ENCODE measurements at regions not wholly inside any gene's neighbourhood (a gene's known extent, or its start where the extent isn't known, plus 50 kb on each side); places are given as distances from the start of the nearest gene placed in this dataset.

- TF ChIP-seq, protein P1, sequence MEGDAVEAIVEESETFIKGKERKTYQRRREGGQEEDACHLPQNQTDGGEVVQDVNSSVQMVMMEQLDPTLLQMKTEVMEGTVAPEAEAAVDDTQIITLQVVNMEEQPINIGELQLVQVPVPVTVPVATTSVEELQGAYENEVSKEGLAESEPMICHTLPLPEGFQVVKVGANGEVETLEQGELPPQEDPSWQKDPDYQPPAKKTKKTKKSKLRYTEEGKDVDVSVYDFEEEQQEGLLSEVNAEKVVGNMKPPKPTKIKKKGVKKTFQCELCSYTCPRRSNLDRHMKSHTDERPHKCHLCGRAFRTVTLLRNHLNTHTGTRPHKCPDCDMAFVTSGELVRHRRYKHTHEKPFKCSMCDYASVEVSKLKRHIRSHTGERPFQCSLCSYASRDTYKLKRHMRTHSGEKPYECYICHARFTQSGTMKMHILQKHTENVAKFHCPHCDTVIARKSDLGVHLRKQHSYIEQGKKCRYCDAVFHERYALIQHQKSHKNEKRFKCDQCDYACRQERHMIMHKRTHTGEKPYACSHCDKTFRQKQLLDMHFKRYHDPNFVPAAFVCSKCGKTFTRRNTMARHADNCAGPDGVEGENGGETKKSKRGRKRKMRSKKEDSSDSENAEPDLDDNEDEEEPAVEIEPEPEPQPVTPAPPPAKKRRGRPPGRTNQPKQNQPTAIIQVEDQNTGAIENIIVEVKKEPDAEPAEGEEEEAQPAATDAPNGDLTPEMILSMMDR (conservative IDR thresholded peaks at IDR 0.05; ENCODE audit: low read length), result no peak
- no peak for TF ChIP-seq EZH2phosphoT487 (IDR thresholded peaks at IDR 0.05; ENCODE audit: borderline replicate concordance)
Observed at GRCh38 chr19:28960586-28960985, 252.4 kb downstream of the UQCRFS1 start.

All from Loucy (cell line).